GM12872 (cell line): ENCODE measurements at regions not wholly inside any gene's neighbourhood (a gene's known extent, or its start where the extent isn't known, plus 50 kb on each side); places are given as distances from the start of the nearest gene placed in this dataset.

ENCODE experiments used
- CTCF ChIP-seq: IDR thresholded peaks from 3 replicates; pipeline ENCODE4 v1.5.1; 2011; ENCODE audit warnings: low read depth, mild to moderate bottlenecking, low read length, moderate library complexity; ENCODE audit not compliant: insufficient read depth

GRCh38 chr5:175246242-175246888 is 197.6 kb downstream of the DRD1 start:
- no peak for TF ChIP-seq CTCF

- no peak for TF ChIP-seq CTCF
Measured at GRCh38 chr5:175243441-175243840, 200.5 kb downstream of the DRD1 start.

GRCh38 chr5:175242207-175242606 is 201.8 kb downstream of the DRD1 start:
- TF ChIP-seq CTCF, result no peak

GRCh38 chr5:175238326-175238725 is 205.7 kb downstream of the DRD1 start:
- TF ChIP-seq CTCF, result no peak

- TF ChIP-seq CTCF, result no peak
Measured at GRCh38 chr5:175236176-175236575, 207.8 kb downstream of the DRD1 start.

- TF ChIP-seq CTCF, result no peak
Measured at GRCh38 chr5:175235251-175235960, 208.6 kb downstream of the DRD1 start.

- no peak for TF ChIP-seq CTCF
Measured at GRCh38 chr5:175230299-175230698, 213.7 kb downstream of the DRD1 start.
